GM20431 (cell line): ENCODE measurements at regions not wholly inside any gene's neighbourhood (a gene's known extent, or its start where the extent isn't known, plus 50 kb on each side); places are given as distances from the start of the nearest gene placed in this dataset.
"Not testable (repeated sequence)": the region's sequence is repeated elsewhere in the genome, so short reads cannot be mapped to it uniquely, and the experiment has no call there.

ENCODE experiments used
- in situ Hi-C: fragments of 300-500 bp; cut with MseI, MboI; formaldehyde crosslinking; loops from one replicate; pipeline ENCODE4 v1.15.0; 2020; ENCODE audit warnings: low sequenced_read_pairs; ENCODE audit not compliant: unreplicated experiment

DNA sequence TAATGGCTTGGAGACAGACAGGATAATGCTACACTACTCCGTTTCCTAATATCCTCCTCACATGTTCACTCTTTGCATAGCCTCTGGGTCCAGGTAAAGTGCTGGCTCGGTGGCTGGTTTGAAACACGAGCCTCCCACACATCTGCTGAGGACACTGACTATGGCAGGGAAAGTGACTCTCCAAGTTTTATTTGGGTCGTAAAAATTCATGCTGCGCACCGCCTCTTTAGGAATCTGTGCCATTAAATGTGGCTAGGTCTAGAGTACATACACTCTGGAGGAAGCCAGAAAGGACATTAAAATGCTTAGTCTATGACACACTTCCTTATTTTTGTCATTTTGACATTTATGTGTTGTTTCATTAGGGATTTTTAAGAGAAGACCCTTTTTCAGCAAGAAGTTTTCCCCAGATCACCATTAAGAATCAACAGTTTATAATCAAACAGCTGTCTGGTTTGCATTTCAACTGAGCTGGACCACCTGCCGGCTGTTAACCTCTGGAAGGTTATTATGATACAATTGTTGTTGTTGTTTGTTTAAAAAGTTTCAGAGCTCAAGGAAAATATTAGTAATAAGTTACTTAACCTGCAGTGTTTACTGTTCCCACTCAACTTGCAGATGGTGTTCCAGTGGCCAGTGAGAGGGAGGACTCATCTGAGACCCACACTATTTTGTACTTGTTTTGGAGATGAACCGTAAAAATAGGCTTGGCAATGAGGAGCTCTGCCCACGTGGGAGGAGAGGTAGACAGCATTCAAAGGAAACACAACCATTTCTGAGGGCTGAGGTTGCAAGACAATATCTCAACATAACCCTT, 443.3 kb upstream of the MEIS1 start:
- in situ Hi-C loops, result no loop called here

DNA sequence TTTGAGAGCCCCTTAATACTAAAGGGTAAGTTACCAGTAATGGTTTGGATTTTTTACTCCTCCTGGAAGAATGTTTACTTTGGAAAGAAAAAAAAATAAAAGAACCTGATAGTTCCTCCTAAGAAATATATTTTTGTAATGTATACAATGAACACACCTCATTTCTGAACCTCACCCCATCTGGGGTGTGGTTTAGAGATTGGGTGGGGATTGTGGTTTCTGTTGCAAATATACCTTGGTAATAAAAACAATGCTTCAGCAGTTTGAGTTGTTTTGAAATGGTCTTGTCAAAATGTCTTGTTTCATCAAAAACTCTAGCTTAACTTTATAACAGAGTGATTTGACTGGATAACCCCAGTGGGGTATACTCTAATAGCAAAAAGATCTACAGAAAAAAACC, 448.9 kb upstream of the MEIS1 start:
- in situ Hi-C loops, result no loop called here

DNA sequence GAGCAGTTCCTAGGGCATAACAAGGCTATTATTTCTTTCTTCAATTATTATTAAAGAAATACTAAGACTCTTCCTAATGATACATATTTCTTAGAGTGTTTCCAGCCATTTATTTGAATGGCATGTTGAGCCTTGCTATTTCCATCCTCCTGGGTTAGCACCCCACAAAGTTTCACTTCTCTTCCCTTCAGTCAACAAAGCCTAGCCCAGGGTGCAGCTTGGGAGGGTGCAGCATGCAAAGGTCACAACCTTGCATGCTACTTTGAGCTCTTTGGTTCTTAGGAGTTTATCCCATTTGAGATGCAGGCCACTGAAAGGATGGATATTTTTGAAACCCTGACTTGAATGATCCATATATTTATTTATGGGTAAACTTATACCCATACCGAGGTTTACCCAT, 454.4 kb upstream of the MEIS1 start:
- in situ Hi-C loops, result no loop called here

DNA sequence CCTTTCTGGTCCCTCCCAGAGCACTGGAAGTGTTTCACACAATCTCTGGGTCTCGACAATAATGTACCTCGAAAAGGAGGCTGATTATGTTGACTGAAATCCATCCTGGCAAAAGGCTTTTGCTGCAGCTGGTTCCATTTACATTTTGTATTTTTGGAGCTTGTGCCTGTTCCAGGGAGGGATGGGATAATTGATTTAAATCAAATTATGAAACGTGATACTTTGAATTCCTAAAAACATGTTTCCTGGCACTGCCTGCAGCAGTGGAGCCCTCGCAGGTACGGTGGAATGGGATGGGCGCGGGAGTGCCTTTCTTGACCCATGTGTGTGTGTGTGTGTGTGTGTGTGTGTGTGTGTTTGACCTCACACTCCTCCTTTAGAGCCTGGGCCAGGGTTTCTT, 455.5 kb upstream of the MEIS1 start:
- in situ Hi-C loops, result no loop called here

DNA sequence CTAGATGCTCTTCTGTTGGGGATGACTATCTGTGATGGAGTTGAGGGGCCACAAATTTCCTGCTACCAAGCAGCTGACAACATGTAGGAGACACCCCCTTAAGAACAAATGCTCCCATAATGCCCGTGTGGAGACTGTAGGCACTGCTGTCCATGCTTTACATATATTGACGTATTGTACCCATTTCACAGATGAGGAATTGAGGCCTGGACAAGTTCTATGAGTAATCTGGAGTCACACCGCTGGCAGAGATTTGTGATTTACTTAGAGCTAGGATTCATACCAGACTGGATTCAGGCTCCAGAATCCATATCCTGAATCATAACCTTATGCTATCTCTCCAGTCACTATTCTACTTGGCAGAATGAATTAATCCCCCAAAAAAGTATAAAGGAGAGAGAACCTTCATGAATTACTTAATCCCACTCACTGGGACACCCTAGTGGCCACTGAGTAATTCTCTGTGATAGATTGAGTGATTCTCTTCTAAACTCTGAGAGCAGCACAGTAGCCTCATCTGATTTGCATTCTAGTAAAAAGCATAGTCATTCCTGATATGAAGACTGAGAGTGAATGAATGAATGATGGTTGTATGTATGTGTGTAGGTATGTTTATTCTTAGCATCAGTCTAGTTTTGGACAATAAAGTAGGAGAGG, 460.7 kb upstream of the MEIS1 start:
- in situ Hi-C loops, result no loop called here

DNA sequence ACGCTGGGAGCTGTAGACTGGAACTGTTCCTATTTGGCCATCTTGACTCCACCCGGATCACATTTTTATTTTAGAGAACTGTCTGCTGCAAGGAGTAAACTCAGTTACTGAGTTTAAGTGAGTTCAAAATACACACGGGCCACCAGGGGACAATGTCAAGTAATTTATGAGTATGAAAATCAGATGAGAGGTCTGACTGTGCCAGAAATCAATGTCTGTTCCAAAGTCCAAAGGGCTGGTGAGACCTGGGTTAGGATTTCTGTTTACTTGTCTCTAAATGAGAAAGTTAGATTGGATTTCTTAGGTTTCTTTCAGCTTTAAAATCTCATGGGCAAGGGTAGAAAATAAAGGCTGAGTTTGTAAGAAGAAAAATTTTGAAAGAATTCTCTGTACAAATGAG, 465.8 kb upstream of the MEIS1 start:
- in situ Hi-C loops, result no loop called here

DNA sequence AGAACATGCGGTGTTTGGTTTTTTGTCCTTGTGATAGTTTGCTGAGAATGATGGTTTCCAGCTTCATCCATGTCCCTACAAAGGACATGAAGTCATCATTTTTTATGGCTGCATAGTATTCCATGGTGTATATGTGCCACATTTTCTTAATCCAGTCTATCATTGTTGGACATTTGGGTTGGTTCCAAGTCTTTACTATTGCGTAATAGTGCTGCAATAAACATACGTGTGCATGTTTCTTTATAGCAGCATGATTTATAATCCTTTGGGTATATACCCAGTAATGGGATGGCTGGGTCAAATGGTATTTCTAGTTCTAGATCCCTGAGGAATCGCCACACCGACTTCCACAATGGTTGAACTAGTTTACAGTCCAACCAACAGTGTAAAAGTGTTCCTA, 471.6 kb upstream of the MEIS1 start:
- in situ Hi-C loops, result not testable (repeated sequence)

DNA sequence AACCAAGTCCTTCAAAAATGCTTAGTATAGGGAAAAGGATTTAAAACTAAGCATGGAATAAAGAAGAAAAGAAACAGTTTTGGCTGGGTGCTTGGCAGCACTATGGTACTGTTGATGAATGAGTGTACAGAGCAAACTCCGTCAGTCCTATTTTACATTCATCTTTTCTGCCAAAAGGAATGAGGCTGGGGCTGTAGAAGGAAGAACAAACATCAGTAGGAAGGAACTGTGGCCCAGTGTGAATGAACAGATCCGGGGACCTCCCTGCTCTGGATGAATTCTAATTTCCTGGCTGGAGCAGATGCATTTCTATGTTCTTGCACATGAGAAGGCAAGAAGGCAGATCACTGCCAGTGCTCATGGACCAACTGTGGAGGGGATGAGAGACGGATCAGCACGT, 474.0 kb upstream of the MEIS1 start:
- in situ Hi-C loops, result no loop called here

DNA sequence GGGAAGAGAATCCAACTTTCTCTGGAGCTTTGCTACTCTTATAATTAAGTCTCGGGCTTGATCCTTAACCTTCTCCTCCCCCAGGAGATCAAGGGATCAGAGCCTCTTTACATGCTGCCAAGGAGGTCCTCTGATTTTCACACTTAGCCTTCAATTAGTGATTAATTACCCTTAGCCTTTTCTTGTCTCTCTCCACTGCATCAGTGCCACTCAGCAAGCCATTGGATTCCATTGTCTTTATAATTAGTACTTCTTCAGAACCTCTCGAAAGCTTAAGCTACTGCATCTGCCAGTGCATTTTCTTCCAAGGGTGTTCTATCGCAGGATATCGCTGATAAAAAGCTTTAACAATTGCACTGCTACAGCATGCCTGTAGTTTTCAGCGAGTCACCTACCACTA, 477.0 kb upstream of the MEIS1 start:
- in situ Hi-C loops, result no loop called here

DNA sequence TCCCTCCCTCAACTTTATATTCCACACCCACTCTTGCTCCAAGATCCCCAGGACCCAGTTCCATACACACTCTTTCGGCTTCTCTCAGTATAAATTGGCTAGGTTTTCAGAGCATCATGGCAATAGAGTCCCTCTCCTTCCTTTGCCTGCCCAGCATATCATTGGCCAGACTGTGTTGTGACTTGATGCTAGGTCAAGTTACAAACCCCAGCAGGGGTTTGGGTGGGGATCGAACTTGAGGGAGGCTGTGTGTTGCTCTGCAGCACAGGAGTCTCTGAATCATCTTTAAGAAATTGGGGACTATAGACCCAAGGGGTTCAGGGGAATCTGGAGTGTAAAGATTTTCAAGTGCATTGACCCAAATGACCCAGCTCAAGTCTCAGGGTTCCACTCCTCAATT, 477.5 kb upstream of the MEIS1 start:
- in situ Hi-C loops, result no loop called here

DNA sequence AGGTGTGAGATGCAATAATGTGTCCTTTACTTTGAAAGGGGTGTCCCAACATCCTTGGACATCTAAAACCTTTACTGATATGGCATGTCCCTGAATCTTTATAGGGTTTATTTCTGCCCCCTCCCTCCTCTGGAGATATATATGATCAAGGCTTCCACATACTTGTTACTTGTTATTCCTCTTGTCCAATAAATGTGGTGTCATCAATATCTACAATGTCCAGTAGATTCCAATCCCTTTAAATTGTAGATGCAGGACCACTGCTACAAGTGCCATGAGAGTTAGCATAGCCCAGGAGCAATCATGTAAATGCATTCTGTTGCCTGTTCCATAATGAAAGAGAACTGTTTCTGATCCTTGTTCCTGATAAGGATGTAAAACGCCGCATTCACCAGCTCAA, 479.7 kb upstream of the MEIS1 start:
- in situ Hi-C loops, result no loop called here

DNA sequence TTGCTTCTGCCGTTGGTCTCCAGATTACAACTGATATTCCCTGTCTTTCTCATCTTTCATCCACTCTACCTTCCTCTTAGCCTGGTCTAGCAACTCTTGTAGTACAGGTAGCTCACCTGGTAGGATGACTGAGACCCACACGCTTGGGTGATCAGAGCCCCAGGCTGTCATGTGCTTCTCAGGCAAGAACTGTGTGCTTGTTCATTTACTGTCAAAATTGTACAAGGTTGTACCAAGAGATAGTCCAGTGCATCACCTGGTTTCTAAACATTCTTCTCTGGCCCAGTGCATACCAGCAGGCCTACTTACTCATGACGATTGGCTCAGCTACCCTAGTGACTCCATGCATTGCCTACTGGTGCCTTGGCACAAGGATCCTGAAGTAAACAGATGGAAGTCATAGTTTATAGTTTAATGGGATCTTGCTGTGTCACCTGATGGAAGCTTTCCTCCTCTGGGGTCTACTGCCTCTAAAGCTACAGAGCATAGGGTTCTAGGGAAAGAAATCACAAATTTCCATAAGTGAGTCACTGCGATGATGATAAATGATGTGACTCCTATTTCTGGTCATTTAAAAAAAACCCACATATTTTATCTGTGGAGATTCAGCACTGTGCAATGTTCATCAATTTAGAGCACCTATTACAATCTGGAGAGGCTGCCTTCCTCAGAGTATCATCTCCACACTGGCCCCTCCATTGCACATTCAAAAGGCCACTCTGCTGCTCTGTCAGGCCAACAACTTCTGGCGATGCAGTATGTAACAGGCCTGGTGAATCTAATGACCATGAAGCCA, 481.8 kb upstream of the MEIS1 start:
- in situ Hi-C loops, result no loop called here

DNA sequence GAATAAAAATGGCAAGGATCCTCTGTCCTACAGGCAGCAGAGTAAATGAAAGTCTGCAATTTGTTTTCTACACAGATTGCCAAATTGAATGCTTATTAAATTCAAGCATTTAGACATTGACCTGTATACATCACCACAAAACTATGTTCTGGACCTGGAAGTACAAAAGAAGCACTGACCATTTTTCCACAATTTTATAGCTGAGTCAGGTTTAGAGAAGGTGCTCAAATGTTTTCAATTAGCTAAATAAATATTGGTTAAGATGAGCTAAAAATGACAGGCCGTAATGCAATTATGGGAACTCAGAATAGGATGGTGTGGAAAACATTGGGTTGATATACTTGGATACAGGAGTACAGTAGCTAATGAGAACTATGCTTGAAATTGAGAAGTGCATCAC, 490.7 kb upstream of the MEIS1 start:
- in situ Hi-C loops, result no loop called here

DNA sequence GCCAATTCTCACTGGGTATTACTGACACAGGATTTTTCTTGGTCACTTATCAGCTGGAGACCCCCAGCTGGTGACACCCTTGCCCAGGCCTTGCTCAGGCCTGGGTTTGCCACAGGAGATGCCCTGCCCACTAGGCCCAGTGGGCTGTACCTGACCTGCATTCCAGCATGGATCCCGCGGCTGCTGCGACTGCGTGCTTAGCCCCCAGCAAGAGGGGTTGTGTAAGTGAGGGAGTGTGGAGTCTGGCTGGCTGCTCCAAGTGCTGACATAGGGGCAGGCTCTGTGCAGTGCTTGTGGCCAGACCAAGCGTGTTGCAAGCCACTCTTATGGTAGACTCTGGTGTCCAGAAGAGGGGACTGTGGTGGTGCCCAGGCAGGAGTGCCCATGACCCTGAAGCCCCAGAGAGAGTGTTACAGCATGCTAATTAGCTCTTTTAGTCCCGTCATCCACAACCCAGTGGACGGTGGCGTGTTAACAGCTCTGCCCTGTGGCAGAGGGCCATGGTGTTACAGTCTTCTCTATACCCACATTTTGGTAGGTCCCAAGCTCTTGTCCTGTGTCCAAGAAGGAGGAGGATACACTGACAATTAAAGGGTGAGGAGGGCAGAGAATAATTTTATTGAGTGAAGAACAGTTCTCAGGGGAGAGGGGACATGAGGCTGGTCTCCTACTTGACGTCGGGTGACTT, 491.7 kb upstream of the MEIS1 start:
- in situ Hi-C loops, result no loop called here

DNA sequence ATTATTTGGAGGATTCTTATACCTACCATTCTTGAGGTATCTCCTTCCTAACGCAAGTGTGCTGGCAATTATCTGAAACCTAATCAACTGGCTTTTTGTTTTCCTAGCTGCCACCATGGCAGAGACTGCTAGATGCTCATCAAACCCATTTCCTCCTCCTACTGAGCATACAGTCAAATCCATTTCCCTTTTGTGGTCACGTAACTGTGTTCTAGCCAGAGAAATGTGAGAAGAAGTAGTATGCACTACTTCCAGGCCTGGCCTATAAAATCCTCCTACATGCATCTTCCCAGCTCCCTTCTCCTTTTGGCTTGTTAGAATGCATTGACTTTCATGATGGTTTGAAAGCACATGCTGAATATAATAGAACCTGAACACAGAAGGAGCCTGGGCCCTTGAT, 494.1 kb upstream of the MEIS1 start:
- in situ Hi-C loops, result no loop called here

DNA sequence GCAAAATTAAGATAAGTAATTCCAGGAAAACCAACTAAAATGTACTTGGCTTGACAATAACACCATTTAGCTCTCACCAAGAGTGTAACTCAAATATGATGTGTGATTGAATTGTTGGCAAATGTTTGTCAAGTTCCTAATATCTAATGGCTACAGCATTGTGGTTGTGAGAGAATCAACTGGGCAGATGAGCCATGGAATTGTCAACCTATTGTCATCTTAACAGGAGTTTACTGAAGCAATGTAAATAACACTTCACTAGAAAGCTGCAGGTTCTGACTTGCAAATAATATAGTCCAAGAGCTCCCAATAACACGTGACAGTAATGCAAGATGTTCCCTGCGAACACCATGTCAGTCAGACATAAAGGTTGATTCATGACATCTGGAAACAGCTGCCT, 495.2 kb upstream of the MEIS1 start:
- in situ Hi-C loops, result no loop called here

DNA sequence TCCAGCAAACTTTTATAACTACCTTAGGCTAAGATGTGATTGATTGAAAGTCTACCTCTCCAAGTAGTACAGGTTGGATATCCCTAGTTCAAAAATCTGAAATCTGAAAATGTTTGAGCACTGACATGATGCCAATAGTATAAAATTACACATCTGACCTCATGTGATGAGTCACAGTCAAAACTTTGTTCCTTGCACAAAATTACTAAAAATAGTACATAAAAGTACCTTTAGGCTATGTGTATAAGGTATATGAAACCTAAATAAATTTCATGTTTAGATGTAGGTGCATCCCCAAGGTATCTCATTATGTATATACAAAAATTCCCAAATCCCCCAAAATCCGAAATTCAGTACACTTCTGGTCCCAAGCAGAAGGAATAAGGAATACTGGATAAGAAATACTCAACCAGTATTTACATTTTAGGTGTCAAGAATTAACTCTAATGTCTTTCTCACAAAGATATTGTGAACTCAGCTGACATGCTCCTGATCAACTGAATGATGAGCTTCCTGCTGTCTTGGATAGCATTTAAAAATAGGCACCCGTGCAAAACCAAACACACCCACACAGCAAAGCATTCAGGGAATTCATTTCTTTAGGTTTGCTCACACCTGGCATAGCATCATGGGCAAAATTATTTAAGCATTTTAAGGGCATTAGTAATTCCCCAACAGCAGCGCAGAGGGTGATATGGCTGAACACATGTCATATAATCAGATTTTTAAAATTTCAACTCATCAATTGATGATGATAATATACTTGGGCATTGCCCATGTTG, 497.4 kb upstream of the MEIS1 start:
- in situ Hi-C loops, result no loop called here

DNA sequence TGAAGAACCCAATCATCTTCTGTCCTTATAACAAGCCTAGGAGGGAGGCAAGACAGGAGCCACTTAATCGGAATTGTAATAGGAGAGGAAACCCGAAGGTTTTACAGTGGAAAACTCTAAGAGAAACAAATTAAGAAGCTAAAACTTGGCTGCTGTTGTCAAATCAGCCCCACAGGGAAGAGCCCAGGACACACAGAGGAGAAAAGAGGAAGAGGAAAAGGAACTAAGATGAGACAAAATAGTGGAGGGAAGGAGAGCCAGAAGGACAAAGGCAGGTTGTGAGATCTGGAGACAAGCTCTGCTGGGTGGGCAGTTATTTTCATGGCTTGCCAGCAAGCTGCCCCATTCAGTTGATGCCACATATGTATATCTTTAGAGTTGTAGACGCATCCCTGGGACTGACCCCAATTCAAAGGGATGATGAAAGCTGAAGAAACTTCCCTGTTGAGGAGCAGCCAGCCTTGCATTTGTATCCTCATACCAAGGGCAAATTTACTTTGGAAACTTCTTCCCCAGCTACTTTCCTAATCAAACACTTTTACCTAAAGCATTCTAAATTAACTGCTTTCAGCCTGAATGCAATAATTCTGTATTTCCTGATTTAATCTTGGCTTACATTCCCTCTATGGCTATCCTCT, 499.8 kb upstream of the MEIS1 start:
- in situ Hi-C loops, result no loop called here

DNA sequence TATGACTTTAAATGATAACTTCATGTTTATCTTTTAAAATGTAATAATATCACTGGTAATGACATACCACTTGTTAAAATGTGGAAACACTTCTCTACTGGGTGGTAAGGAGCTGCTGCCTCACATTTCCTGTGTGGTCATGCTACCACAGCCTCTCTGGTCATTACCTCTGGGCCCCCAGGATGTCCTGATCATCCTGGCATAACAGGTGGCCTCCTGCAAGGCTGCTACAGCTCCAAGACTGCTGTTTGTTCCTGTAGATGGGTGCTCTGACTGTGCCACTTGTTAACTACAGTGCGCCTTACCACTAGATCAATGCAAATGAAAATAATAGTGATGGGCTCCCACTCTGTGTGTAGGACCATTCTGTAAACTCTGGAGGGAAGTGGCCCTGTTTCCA, 500.2 kb upstream of the SPRED2 start:
- in situ Hi-C loops, result no loop called here
